Stomach (tissue), 4 donors: ENCODE measurements at regions not wholly inside any gene's neighbourhood (a gene's known extent, or its start where the extent isn't known, plus 50 kb on each side); places are given as distances from the start of the nearest gene placed in this dataset.

Experiments used
- CTCF ChIP-seq, 7 experiments: fragments of 450-650 bp in 4 of 7; fragments of 200-600 bp in 3 of 7; sonication (generic) in 3 of 7; IDR thresholded peaks; one replicate each; pipeline ENCODE4 v1.5.1; 2016 to 2019; ENCODE audit warnings: antibody characterized with exemption in 7 of 7, control low read depth in 2 of 7, mild to moderate bottlenecking in 1 of 7
- POLR2A ChIP-seq, 4 donors: fragments of 450-650 bp; IDR thresholded peaks; one replicate each; pipeline ENCODE4 v1.6.1; 2016; ENCODE audit warnings: antibody characterized with exemption in 4 of 4, control low read depth in 2 of 4, mild to moderate bottlenecking in 1 of 4, moderate library complexity in 1 of 4
- POLR2AphosphoS5 ChIP-seq, 3 donors: sonication (generic); formaldehyde crosslinking; IDR thresholded peaks; one replicate each; pipeline ENCODE4 v1.6.1; 2016; ENCODE audit warnings: antibody characterized with exemption in 3 of 3

- no peak for TF ChIP-seq POLR2AphosphoS5 (IDR thresholded peaks at IDR 0.05)
- TF ChIP-seq CTCF (IDR thresholded peaks at IDR 0.05) = no peak
- TF ChIP-seq POLR2A (IDR thresholded peaks at IDR 0.05) = no peak
Measured at GRCh38 chr7:25318047-25318446, 89.8 kb upstream of the NPVF start.
